ENCODE measurements at regions not wholly inside any gene's neighbourhood (a gene's known extent, or its start where the extent isn't known, plus 50 kb on each side); places are given as distances from the start of the nearest gene placed in this dataset.
"Not testable (repeated sequence)": the region's sequence is repeated elsewhere in the genome, so short reads cannot be mapped to it uniquely, and the experiment has no call there.

DNA sequence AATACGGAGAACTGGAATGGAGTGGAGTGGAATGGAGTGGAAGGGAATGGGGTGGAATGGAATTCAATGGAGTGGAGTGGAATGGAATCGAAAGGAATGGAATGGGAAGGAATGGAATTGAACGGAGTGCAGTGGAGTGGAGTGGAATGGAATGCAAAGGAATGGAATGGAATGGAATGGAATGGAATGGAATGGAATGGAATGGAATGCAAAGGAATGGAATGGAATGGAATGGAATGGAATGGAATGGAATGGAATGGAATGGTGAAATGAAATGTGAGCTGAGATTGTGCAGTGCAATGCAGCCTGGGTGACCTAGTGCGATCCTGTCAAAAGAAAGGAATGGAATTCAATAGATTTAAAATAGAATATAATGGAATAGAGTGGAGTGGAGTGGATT, 357.3 kb upstream of the WSB1 start:
- H3K27ac Mint-ChIP-seq; H3K36me3 Mint-ChIP-seq (ENCODE audit: low read depth); POLR2A ChIA-PET; CTCF ChIA-PET; H3K27me3 Mint-ChIP-seq; H3K4me1 Mint-ChIP-seq; H3K4me3 Mint-ChIP-seq; DNase-seq; H3K9me3 Mint-ChIP-seq: not testable (repeated sequence)

DNA sequence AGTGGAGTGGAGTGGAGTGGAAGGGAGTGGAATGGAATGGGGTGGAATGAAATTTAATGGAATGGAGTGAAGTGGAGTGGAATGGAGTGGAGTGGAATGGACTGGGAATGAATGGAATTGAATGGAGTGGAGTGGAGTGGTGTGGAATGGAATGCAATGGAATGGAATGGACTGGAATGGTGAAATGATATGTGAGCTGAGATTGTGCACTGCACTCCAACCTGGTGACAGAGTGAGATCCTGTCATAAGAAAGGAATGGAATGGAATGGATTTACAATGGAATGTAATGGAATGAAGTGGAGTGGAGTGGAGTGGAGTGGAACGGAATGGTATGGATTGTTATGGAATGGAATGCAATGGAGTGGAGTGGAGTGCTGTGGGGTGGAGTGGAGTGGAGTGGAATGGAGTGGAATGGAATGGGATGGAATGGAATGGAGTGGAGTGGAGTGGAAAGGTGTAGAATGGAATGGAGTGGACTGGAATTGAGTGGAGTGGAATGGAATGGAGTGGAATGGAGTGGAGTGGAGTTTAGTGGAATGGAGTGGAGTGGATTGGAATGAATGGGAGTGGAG, 356.1 kb upstream of the WSB1 start:
- H3K4me1 Mint-ChIP-seq; H3K9me3 Mint-ChIP-seq; CTCF ChIA-PET; H3K36me3 Mint-ChIP-seq (ENCODE audit: low read depth); H3K27me3 Mint-ChIP-seq; POLR2A ChIA-PET; DNase-seq; H3K27ac Mint-ChIP-seq; H3K4me3 Mint-ChIP-seq: not testable (repeated sequence)

DNA sequence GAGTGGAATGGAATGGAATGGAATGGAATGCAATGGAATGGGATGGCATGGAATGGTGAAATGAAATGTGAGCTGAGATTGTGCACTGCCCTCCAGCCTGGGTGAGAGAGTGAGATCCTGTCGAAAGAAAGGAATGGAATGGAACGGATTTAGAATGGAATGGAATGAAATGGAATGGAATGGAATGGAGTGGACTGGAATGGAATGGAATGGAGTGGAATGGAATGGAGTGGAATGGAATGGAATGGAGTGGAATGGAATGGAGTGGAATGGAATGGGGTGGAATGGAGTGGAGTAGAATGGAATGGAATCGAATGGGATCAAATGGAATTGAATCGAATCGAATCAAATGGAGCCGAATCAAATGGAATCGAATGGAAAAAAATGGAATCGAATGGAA, 354.2 kb upstream of the WSB1 start:
- CTCF ChIA-PET; H3K27ac Mint-ChIP-seq; H3K27me3 Mint-ChIP-seq; H3K4me1 Mint-ChIP-seq; POLR2A ChIA-PET; H3K4me3 Mint-ChIP-seq; H3K36me3 Mint-ChIP-seq (ENCODE audit: low read depth); DNase-seq; H3K9me3 Mint-ChIP-seq: not testable (repeated sequence)

DNA sequence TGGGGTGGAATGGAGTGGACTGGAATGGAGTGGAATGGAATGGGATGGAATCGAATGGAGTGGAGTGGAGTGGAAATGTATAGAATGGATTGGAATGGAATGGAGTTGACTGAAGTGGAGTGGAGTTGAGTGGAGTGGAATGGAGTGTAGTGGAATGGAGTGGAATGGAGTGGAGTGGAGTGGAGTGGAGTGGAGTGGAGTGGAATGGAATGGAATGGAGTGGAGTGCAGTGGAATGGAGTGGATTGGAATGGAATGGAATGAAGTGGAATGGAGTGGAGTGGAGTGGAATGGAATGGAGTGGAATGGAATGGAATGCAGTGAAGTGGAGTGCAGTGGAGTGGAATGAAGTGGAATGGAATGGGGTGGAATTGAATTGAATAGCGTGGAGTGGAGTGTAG, 353.3 kb upstream of the WSB1 start:
- POLR2A ChIA-PET; H3K27me3 Mint-ChIP-seq; DNase-seq; H3K27ac Mint-ChIP-seq; H3K4me3 Mint-ChIP-seq; H3K36me3 Mint-ChIP-seq (ENCODE audit: low read depth); H3K4me1 Mint-ChIP-seq; CTCF ChIA-PET: not testable (repeated sequence)
- peaks cover 11% of the 10 kb centered on the region for H3K9me3 Mint-ChIP-seq

DNA sequence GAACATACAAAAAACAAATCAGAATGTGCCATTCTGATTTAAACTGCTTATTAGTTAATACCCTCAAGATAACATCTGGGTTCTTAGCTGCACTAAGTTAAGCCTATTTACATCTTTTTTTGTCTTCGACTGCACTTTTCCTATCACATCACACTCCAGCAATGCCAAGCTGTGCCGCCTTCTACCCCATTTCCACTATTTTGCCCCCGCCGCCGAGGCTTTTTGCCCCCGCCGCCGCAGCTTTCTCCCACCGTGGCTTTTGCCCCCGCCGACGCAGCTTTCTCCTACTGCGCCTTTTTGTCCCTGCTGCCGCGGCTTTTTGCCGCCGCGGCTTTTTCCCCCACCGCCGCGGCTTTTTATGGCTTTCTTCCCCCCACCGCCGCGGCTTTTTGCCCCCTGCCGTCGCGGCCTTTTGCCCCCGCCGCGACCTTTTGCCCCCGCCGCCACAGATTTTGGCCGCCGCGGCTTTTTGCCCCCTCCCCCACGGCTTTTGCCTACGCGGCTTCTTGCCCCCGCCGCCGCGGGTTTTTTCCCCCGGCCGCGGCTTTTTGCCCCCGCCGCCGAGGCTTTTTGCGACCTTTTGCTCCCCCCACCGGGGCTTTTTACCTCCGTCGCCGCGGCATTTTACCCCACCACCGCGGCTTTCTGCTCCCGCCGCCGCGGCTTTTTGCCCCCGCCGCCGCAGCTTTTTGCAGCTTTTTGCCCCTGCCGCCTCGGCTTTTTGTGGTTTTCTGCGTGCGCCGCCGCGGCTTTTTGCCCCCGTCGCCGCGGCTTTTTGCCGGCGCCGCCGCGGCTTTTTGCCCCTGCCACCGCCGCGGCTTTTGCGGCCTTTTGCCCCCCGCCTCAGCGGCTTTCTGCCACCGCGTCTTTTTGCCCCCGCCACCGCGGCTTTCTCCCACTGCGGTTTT, 331.4 kb upstream of the WSB1 start:
- Mint-ChIP-seq H3K27ac (peak overlapping the region; percentile 3), H3K36me3 (ENCODE audit: low read depth) (peaks cover 3% of the 10 kb centered on the region), H3K9me3 (peaks cover 2% of the 10 kb centered on the region), H3K4me3 (no peak overlapping the region), H3K4me1 (no peaks in the 10 kb centered on the region), H3K27me3 (peaks cover 15% of the 10 kb centered on the region)
- POLR2A ChIA-PET: no interaction called here
- CTCF ChIA-PET: no interaction called here
- no peak for DNase-seq

DNA sequence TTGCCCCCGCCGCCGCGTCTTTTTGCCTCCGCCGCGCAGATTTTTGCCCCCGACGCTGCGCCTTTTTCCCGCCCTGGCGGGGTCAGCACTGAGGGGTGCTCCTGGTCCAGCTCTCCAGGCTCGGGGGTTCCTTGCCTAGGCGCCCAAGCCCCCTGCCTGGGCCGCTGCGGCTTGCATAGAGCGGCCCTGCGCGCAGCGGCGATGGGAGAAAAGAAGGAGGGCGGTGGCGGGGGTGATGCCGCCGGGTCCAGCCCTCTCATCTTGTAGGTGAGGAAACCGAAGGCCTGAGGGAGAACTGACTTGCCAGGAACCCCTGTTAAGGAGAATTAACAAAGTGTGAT, 330.8 kb upstream of the WSB1 start:
- no peak overlapping the region for H3K4me3 Mint-ChIP-seq
- H3K9me3 Mint-ChIP-seq: peaks cover 2% of the 10 kb centered on the region
- ChIA-PET POLR2A (no interaction called here), CTCF (no interaction called here)
- no peak overlapping the region for H3K27ac Mint-ChIP-seq
- H3K36me3 Mint-ChIP-seq (ENCODE audit: low read depth): peaks cover 3% of the 10 kb centered on the region
- H3K4me1 Mint-ChIP-seq: no peaks in the 10 kb centered on the region
- DNase-seq: no peak
- peaks cover 15% of the 10 kb centered on the region for H3K27me3 Mint-ChIP-seq

DNA sequence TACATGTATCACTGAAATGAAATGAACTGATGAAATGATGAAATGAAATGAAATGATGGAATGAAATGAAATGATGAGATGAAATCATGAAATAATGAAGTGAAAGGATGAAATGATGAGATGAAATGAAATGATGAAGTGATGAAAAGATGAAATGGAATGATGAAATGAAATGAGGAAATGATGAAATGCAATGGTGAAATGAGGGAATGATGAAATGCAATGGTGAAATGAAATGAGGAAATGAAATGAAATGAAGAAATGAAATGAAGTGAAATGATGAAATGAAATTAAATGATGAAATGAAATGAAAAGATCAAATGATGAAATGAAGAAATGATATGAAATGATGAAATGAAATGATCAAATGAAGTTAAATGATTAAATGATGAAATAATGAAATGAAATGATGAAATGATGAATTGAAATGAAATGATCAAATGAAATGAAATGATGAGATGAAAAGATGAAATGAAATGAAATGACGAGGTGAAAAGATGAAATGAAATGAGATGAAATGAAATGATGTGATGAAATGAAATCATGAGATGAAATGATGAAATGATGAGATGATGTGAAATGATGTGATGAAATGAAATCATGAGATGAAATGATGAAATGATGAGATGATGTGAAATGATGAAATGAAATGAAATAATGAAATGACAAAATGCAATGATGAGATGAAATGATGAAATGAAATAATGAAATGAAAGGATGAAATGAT, 327.9 kb upstream of the WSB1 start:
- DNase-seq; H3K36me3 Mint-ChIP-seq (ENCODE audit: low read depth); POLR2A ChIA-PET; H3K27ac Mint-ChIP-seq; H3K9me3 Mint-ChIP-seq; H3K4me1 Mint-ChIP-seq; CTCF ChIA-PET; H3K4me3 Mint-ChIP-seq: not testable (repeated sequence)
- peaks cover 12% of the 10 kb centered on the region for H3K27me3 Mint-ChIP-seq

DNA sequence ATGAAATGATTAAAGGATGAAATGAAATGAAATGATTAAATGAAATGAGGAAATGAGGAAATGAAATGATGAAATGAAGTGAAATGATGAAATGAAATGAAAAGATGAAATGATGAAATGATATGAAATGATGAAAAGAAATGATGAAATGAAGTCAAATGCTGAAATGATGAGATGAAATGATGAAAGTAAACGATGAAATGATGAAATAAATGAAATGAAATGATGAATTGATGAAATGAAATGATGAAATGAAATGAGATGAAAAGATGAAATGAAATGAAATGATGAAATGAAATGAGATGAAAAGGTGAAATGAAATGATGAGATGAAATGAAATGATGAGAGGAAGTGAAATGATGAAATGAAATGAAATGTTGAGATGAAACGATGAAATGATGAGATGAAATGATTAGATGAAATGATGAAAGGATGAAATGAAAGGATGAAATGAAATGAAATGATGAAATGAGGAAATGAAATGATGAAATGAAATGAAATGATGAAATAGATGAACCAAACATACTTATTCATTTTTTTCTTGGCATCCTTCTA, 327.2 kb upstream of the WSB1 start:
- H3K4me1 Mint-ChIP-seq; CTCF ChIA-PET; DNase-seq; H3K36me3 Mint-ChIP-seq (ENCODE audit: low read depth); H3K4me3 Mint-ChIP-seq; H3K9me3 Mint-ChIP-seq; H3K27ac Mint-ChIP-seq; POLR2A ChIA-PET: not testable (repeated sequence)
- peaks cover 10% of the 10 kb centered on the region for H3K27me3 Mint-ChIP-seq

DNA sequence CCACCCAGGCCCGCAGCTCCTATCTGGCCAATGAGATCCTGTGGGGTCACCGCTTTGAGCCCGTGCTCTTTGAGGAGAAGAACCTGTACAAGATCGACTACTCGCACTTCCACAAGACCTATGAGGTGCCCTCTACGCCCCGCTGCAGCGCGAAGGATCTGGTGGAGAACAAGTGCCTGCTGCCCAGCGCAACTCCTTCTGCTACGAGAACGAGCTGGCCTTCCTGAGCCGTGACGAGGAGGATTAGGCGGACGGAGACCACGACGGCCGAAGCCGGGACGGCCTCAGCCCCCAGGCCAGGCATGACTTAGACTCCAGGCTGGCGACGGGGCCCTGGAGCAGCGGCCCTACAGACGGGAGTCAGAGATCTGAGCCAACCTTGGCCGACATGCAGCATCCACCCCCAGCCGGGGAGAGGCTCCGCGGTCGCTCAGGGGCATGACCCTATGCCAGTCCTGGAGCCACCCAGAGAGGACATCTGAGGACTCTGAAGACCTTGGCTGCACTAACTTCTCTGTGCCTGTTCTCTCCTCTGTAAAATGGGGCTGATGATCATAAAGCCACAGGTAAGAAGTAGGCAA, 312.0 kb upstream of the WSB1 start:
- DNase-seq; H3K4me1 Mint-ChIP-seq; H3K27ac Mint-ChIP-seq; CTCF ChIA-PET; POLR2A ChIA-PET; H3K9me3 Mint-ChIP-seq; H3K27me3 Mint-ChIP-seq; H3K36me3 Mint-ChIP-seq (ENCODE audit: low read depth); H3K4me3 Mint-ChIP-seq: not testable (repeated sequence)

DNA sequence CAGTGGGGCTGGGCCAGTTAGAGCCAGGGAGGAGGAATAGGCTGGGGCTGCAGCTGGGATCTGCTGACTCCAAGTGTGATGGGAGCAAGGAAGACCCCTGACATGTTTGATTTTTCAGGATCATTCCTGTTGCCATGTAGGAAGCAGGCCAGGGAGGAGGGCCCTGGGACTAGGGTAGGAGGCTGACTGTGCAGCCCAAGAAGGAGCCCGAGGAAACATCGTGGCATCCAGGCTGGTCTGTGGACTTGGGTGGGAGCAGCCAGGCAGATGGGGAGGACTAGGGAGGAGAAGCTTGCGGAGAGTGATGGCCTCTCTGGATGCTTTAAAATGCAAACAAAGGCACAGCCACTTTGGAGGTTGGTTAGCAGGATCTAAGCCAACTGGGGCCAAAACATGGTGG, 311.4 kb upstream of the WSB1 start:
- H3K4me3 Mint-ChIP-seq; H3K36me3 Mint-ChIP-seq (ENCODE audit: low read depth); H3K9me3 Mint-ChIP-seq; H3K4me1 Mint-ChIP-seq; CTCF ChIA-PET; H3K27ac Mint-ChIP-seq; DNase-seq; H3K27me3 Mint-ChIP-seq; POLR2A ChIA-PET: not testable (repeated sequence)

DNA sequence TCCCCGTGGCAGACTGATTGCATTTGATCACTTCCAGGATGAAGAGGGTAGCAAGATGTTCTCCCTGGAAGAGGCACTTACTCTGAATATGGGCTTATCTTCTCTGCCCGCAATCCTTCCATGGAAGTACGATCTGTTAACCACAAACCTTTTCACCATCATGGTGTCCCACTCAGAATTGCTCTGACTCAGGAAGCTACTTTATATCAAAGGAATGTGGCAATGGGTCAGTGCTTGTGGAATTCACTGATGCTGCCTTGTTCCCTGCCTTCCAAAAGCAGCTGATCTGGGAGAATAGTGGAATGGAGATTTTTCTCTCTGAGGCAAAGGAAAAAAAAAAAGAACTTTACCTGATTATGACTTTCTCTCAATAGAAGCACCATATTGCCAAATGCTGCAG, 306.1 kb upstream of the WSB1 start:
- CTCF ChIA-PET; POLR2A ChIA-PET; H3K27ac Mint-ChIP-seq; H3K4me1 Mint-ChIP-seq; H3K27me3 Mint-ChIP-seq; DNase-seq; H3K4me3 Mint-ChIP-seq; H3K36me3 Mint-ChIP-seq (ENCODE audit: low read depth): not testable (repeated sequence)
- peaks cover 13% of the 10 kb centered on the region for H3K9me3 Mint-ChIP-seq

DNA sequence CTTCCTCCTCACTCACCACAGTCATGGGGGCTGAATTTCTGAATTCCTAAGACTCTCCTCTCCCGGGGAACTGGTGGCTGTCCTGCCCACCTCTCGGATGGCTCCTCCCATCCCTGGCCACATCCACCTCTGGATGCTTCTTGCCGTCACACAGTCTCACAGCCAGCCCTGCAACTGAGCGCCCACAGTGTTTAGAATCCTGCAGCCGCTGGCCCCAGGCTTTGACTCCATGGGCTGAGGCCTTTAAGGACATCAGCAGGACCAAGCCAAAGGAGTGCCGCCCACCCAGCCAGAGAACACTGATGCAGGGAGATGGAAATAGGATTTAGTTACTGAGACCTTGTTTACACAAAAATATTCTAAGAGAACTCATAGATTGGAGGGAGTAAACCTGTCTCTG, 299.3 kb upstream of the WSB1 start:
- H3K4me3 Mint-ChIP-seq; POLR2A ChIA-PET; H3K4me1 Mint-ChIP-seq; H3K36me3 Mint-ChIP-seq (ENCODE audit: low read depth); H3K27ac Mint-ChIP-seq; CTCF ChIA-PET; DNase-seq; H3K9me3 Mint-ChIP-seq; H3K27me3 Mint-ChIP-seq: not testable (repeated sequence)

DNA sequence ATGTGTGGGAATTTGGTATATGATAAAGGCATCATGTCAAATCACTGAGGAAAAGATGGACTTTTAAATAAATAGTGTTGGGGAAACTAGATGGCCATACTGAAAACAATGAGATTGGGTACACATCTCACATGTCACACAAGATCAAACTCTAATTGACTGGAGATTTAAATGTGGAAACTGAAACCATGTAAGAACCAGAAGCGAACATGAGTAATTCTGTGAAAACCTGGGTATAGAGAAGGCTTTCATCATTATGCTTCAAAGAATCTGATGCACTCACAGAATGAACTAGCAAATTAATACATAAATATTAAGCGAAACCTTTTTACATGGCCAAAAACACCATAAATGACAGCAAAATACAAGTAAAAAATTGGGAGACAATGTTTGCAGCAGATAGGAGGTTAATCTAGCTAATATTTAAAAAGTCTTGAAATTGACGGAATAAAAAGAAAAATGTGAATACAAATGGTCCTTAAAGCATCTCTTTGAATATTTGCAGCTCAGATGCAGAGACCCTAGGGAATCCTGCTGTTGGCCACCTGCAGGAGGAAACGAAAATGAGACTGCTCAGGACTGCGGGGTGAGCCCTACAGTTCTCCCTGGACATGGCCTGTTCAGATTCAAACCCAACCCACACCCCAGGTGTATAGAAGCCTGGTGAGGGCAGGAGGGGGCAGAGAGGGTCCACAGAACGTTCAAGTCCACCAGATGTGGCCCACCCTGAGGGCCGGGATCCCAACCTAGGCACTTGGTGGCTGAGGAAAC, 297.6 kb upstream of the WSB1 start:
- DNase-seq; H3K27ac Mint-ChIP-seq; H3K36me3 Mint-ChIP-seq (ENCODE audit: low read depth); H3K27me3 Mint-ChIP-seq; POLR2A ChIA-PET; CTCF ChIA-PET; H3K4me3 Mint-ChIP-seq; H3K9me3 Mint-ChIP-seq; H3K4me1 Mint-ChIP-seq: not testable (repeated sequence)

Measured in activated CD4-positive, alpha-beta T cell treated with anti-CD3 and anti-CD28 coated beads, Interleukin-2, amount 10 ng/mL, durations not matched to agents 7 days and 5 days (primary cell).